Midbrain (tissue), 1 donor: ENCODE measurements at regions not wholly inside any gene's neighbourhood (a gene's known extent, or its start where the extent isn't known, plus 50 kb on each side); places are given as distances from the start of the nearest gene placed in this dataset.

ENCODE experiments used
- DNase-seq: peaks from one replicate; lab custom pipeline; 2025; lab: John Stamatoyannopoulos, UW

DNA sequence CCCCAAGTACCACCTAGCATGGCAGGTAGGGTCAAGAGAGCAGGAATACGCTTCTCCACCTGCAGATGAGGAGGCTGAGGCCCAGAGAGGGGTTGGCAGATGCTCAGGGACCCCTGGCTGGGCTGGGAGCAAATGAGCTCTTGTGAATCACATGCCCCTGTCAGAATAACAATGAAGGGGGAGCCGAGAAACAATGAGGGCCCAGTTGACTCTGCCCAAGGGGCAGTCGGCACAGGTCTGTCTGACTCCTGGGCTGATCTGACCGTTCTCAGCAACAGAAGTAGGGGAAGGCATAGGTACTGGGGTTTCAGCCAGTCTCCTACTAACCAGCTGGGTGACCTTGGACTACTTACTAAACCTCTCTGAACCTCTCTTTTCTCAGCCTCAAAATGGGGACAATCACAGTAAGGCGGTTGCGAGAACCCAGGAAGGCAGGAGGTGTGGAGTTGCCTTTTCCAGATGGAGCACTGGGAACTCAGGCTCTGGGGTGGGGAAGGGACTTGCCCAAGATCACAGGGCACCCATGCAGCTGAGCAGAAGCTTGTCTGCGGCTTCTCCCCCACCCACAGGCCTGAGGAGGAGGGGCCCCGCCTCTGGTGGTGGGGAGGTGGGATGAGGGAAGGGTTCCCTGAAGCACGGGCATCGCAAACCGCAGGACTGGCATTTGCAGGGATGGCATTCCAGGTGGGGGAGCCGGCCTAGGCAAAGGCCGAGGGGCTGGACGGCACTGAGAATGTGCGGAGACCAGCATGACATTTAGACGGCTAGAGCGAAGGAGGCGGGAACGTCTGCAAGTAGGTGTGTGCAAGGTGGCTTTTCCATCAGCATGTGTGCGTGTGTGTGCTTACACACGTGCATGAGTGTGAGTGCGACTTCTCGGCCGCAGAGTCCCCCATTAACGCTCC, 163.0 kb downstream of the MN1 start:
- DNase-seq, result no peak

DNA sequence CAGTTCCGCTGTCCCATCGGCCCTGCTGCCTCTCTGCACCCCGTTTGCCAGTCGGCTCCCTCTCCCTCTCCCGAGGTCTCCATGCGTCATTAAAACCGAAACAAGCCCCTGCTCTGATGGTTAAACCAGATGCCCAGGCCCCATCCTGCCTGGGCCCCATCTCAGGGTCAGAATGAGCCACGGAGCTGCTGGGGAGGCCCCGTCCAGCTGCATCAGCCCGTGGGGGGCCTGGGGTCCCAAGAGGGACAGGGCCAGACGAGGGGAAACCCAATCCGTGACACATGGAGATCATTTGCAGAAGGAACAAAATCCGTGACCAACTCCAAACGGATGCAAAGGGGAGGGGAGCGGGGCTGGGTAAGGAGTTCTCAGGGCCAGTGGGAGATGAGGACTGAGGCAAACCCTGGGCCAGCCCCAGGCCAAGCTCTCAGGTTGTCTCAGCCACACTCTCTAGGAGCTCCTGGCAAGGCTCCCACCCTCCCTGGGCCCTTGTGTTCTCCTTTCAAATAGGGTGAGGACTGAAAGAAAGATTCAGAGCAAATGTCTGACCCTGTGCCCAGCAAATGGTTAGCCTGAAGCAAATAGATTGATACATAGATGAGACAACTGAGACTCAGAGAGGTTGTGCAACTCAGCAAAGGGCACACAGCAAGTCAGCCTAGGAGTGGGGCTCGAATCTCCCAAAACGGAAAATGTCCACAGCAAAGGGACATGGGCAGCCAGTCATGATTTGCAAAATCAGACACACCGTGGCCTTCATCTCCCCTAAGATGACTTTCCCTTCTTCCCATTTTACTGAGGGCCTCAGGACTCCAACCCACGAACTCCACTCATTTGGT, 162.1 kb downstream of the MN1 start:
- DNase-seq, result no peak

DNA sequence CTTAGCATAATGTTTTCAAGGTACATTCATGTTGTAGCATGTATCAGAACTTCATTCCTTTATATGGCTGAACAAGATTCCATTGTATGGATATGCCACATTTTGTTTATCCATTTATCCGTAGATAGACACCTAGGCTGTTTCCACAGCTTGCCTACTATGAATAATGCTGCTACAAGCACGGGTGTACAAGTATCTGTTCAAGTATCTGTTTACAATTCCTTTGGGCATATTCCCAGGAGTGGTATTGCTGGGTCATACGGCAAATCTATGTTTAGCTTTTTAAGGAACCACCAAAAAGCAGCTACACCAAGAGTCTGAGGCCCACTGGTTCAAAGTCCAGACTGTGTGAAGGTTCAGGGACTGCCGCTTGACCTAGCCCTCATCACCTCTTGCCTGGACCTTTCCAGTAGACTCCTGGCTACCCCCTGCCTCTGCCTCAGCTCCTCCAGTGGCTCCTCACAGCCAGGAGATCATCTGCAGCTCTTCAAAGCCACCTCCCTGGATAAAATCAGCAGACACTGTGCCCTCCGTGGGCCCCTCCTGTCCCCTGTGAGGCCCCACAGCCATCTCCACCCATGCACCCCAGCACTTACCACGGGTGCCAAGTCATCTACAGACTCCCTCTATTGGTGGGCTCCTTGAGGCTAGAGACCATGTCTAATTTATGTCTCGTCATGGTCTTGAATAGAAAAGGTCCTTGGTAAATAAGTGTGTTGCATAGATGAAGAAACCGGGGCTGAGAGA, 160.3 kb downstream of the MN1 start:
- DNase-seq, result no peak

DNA sequence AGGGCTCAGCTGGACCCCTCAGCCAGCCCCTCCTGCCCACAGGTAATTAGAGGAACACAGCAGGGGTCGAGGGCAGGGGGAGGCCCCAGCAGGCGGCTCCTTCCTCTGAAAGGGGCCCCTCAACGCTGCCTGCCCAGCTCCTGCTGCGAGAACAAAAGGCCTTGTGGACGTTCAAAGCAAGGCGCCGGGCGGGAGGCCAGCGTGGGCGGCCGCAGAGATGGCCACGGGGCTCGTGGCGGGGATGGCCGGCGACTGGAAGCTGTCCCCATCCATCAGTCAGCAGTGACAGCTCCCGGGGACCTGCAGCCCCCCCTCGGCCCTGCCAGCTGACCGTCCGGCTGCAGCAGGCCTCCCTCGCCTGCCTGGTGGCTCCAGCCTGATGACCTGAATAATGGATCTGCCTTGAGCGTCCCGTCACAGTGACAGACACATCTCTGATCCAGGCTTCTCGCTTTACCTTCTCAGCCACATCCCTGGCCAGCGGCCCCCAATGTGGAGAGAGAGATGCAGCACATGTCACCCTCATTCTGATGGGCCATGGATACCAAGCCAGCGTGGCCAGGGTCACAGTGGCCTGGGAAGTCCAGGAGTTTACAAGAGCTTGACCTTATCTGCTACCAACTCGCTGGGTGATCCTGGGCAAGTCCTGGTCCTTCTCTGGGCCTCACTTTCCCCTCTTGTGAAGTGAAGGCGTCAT, 159.3 kb downstream of the MN1 start:
- DNase-seq, result peak; percentile 95

DNA sequence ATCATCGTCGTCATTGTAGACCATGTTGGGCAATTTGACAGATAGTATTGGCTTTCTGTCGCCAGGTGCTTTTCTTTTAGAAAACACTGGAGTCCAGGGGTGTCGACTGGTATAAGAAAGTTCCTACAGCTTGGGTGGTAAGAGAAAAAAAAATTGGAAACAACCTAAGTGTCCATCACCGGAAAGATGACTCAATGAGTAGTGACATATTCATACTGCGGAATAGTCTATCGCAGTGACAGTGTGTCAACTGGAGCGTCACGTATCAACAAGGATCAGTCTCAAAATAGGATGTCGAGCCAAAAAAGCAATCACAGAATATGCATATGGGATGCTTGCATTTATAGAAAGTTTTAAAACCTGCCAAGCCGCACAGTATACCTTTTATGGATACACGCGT, 157.6 kb downstream of the MN1 start:
- no peak for DNase-seq

DNA sequence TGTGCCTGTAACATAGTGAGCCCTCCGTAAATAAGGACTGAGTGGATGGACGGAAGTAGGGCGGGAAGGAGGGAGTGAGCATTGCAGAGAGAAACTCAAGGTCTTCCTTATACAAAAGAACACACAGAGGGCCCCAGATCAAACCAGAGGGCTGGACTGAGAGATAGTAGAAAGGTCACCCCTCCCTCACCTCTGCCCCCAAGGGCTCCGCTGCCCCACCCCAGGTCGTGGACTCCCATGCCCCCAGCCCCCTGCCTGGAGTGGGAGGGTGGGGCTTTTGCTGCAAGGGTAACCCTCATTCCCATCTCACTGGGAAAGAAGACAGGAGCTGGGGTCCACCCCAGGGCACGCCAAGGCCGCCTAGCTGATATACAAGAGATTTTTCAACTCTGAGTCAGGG, 157.0 kb downstream of the MN1 start:
- no peak for DNase-seq

DNA sequence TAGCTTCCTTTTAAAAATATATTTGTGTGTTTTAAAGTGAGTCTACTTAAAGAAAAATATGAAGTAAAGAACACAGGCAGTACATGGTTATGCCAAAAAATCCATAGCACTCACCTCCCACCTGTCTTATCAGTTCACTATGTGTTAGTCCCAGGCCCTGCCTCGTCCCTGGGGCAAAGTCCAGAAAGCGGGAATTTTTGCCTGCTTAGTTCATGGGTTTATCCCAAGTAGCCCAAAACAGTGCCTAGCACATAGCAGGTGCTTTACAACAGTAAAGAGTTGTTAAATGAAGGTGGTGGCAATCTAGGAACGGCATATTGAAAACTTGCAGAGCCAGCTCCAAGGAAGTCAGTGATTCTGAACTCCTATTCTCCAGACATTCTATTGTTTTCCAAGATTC, 154.0 kb downstream of the MN1 start:
- no peak for DNase-seq

DNA sequence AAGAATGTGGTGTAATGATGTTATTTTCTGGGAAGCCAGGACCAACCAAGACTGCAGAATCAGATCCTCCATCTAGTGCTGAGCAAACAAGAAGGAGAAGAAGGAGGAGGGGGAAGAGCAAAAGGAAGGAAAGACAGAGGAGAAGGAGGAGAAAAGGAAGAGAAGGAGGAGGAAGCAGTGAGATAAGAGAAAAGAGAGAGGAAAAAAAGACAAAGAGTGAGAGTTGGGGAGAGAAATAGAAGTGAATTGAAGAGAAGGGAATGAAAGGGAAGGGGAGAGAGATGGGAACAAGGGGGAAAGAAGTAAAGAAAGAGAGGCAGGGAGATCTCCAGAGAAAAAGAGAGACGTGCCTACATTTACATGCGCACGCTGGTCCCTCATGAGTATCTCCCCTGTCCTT, 153.5 kb downstream of the MN1 start:
- DNase-seq, result no peak

DNA sequence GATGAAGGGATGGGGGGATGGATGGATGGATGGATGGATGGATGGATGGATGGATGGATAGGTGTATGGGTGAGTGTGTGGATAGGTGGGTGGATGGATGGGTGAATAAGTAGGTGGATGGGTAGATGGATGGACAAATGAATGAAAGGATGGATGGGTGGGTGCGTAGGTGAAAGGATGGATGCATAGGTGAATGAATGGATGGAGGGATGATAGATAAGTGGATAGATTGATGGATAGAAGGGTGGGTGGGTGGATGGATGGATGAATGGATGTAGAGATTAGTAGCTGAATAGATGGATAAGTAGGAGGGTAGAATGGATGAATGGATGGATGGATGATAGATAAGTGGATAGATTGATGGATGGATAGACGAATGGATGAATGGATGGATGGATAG, 152.7 kb downstream of the MN1 start:
- no peak for DNase-seq

DNA sequence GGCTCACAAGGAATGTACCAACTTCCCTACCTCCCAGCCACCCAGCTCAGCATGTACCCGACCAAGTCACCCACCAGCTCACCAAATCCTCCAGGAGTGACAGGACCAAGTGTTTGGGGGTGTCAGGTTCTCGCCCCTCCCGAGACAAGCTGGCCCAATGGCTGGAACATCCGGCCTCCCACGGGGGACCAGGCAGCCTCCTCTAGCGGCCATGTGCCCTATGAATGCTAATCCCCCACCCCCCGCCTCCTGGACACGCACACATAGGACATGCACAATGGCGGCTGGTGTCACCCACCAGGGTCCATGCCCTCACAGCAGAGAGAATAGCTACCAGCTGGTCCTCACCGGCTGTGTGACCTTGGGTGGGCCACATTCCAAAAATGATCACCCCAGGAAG, 151.0 kb downstream of the MN1 start:
- DNase-seq, result no peak

DNA sequence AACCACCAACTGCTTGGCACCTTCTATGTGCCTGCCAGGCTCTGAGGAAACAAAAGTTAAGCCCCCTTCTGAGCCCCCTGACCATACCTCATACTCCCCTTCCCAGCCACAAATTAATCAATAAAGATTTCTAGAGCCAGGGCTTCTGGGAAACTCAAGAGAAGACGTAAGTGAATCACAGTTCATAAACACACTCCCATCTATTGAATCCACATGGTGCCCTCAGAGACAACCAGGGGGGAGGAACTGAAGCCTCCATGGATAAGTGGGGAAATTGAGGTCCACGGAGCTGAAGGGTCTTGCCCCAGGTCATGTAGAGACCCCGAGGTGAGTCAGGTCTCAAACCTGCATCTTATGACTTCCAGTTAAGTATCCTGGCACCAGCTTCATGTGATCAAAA, 150.6 kb downstream of the MN1 start:
- DNase-seq, result no peak

DNA sequence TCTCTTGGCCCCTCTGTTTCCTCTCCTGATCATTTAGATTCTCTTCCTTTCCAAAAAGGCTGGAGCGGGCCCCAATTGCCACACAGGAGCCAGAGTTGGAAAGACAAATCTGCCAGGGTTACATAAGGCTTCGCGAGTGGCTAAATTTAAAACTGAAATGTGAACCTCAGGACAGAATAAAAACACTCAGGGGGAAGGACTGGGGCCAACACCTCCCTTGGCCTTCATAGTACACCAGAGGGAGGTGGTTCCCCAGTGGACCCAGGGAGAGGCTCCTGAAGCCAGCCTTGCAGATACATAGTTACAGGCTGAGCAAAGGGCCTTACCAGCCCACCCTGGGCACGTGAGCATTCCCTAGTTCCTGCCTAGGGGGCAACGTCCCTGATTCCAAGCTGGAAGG, 150.1 kb downstream of the MN1 start:
- no peak for DNase-seq

DNA sequence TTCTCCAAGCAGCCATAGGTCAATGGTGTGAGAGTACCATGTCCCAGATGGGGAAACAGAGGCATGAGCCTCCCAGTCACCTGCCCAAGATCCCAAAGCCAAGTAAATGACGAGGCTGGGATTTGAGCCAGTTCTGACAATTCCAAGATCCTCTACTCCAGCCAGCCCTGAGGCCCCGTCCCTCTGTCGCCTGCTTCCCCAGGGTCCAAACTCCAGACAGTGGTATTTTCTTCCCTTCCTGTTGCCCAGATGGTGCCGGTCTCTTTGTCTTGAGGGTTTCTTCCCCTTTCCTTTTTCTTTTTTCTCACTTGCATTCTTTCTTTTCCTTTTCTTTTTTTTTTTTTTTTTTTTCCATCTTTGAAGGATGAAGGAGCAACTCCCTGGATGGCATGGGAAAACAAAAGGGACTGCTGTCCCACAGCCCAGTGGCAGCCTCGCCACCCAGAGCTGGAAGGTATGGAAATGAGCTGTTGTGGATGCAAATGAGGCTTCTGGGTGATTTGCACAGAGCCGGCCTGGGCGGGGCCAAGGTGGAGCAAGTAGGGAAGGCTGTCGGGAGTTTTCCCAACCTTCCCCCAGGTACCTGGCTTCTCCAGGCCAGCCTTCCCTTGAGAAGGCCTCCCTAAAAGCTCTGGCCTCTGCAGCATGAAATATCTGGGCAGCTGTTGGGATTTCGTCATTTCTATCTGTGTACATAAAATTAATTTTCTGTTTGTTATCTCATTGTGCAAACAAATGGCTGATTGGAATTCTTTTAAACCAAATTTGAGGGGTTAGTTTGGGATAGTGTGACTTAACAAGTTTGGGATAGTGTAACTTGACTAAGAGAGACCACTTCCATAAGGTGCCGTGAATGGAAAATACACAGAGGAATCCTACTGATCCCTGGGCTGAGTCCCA, 146.8 kb downstream of the MN1 start:
- no peak for DNase-seq

DNA sequence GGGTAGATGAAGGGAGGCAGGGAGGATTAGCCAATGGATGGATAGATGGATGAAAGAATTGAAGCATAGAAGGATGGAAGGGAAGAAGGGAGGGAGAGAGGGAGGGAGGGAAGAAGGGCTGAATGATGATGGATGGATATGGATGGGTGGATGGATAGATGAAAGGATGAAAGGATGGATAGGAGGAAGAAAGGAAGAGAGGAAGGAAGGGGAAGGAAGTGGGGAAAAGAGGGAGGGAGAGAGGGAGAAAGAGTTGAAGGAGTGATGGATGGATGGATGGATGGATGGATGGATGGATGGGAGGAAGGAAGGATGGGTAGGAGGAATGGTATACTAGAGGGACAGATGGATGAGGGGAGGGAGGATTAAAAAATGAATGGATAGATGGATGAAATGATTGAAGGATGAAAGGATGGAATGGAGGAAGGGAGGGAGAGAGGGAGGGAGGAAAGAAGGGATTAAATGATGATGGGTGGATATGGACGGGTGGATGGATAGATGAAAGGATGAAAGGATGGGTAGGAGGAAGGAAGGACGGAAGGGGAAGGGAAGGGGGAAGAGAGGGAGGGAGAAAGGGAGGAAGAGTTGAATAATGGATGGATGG, 145.9 kb downstream of the MN1 start:
- DNase-seq, result no peak

DNA sequence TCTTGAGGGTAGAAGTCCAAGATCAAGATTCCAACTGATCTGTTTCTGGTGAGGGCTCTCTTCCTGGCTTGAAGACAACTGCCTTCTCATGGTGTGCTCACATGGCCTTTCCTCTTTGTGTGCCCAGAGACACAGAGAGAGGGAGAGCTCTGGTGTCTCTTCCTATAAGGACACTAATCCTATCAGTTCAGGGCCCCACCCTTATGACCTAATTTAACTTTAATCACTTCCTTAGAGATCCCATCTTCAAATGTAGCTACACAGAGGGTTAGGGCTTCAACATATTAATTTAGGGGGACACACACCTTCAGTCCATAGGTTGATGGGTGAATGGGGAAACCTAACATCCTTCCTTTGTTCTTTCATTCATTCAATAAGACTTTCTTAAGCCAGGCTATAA, 144.6 kb downstream of the MN1 start:
- no peak for DNase-seq

DNA sequence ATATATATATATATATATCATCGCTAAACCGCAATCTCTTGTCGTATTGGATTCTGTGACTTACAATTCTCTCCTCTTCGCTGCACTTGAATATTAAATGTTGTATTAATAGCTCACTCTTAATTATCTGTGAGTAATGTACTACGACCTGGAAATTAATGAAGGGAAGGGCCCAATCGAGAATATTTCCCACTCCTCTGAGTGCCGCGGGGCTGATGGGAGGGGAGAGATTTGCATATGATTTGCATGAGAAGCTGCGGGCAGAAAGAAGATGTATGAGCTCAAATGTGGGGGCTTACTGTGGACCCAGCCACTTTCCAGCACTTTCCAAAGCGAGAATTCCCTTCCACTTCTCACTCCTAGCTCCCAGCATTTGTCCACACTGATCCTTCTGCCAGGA, 141.2 kb downstream of the MN1 start:
- DNase-seq, result no peak

DNA sequence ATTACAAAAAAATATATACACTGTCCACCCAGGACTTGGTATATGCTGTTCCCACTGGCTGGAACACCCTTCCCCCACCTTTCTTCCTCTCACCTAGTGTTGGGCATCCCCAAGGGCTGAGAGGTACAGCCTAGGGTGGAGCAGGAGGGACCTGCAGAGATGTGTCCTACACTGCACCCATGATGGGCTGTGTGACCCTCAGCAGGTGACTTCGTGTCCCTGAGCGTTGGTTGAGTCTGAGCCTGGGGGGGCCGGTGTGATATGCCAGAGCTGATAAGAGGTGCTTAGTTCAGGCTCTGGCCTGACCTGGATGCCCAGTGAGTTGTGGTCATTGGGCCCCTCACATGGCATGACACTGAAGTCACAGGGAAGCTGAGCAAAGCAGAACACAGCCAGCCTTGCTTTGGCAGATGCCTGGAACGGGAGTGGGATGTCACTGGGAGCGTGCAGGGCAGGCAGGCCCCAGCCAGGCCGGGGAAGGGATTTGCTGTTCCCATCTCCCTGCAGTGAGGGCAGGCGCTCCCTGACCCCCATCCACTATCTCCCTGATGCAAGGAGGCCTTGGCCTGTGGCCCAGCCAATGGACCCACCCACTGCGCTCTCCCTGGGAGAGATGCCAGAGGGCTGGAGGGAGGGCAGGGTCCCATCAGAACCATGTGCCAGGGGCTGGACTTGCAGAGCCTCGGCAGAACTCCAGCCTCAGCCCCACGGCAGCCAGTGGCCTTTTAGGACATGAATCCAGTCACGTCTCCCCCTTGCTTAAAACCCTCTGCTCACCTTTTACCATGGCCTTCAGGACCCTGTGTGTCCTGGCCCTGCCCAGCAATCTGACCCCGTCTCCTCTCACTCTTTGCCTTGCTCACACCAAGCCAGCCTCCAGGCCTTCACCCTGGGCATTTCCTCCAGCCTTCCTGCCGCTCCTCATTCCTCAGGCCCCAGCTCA, 138.9 kb downstream of the MN1 start:
- DNase-seq, result no peak

DNA sequence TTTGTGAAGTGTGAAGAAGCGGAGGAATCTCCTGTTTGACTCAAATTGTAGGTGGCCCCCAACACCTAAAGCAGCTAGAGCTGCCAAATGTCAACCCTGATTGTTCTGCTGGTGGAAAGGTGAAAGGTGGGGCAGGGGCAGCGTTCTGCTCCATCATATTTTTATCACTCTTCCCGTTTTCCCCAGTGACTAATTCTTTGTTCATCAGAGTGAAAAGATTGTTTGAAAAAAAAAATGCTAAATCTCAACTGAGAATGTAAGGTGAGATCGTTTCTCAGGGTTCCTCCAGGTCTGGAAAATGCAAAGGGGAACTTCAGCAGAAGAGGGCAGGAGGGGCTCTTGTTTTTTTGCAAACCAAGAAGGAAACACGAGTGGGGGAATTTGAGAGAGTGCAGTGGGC, 137.7 kb downstream of the MN1 start:
- DNase-seq, result no peak

DNA sequence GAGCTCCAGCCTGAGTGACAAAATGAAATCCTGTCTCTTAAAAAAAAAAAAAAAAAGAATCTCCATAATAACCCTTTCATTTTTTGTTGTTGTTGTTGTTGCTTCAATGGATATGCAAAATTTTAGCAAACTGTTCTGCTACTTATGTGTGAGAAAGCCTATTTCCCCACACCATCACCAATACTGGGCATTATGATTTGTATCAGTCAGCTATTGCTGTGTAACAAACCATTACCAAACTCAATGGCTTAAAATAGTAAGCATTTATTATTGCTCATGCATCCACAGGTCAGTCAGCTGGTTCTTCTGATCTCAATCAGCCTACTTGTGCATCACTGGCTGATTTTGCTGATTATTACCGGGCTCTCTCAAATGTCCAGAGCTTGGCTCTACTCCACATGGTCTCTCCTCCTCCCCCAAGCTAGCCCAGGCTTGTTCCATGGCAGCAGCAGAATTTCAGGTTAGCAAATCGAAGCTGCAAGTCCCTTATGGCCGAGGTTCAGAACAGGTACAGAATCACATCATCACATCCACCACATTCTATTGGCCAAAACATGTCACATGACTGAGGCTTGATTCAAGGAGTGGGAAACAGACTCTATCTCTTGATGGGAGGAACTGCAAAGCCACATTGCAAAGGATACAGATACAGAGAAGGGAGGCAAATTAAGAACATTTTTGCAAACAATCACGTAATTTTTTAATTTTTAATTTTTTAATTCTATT, 135.1 kb downstream of the MN1 start:
- no peak for DNase-seq
